ENCODE measurements at regions not wholly inside any gene's neighbourhood (a gene's known extent, or its start where the extent isn't known, plus 50 kb on each side); places are given as distances from the start of the nearest gene placed in this dataset.
"Not testable (repeated sequence)": the region's sequence is repeated elsewhere in the genome, so short reads cannot be mapped to it uniquely, and the experiment has no call there.

DNA sequence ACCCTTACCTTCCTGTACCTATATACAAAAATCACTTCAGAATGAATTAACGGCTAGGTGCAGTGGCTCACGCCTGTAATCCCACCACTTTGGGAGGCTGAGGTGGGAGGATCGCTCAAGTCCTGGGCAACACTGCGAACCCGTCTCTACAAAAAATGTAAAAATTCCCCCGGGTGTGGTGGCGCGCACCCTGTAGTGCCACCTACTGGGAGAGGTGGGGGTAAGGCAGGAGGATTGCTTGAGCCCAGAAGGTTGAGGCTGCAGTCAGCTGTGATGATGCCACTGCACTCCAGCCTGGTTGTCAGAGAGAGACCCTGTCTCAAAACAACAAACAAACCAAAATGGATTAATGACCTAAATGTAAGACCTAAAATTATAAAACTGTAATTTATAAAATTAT, 307.6 kb downstream of the SPATA31A1 start:
- not testable (repeated sequence) for DNase-seq (ENCODE audit: low spot score); FAIRE-seq

DNA sequence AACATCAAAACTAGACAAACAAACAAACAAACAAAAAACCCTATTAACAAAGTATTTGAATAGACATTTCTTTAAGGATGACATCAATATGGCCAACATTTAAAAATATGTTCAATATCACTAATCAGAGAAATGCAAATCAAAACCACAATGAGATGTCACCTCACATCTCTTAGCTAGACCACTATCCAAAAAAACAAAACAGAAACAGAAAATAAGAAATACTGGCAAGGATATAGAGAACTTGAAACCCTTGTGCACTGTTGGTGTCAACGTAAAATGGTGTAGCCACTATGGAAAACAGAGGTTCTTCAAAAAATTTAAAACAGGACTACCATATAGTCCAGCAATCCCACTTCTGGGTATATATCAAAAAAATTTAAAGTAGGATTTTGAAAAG, 308.2 kb downstream of the SPATA31A1 start:
- FAIRE-seq; DNase-seq (ENCODE audit: low spot score): not testable (repeated sequence)

DNA sequence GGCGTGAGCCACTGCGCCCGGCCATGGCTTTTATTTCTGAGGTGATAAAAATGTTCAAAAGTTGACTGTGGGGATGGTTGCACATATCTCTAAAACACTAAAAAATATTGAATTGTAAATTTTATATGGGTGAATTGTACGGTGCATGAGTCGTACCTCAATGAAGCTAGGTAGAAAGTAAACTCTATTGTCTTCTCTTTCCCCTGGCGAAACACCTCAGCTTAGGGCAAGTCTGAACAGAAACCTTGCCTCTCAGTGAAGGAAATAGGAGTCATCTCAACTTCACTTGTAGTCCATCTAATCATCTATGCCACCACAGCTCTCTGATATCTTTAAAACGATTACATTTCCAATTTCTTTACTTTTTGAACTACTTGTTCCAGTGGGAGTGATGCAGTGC, 309.6 kb downstream of the SPATA31A1 start:
- FAIRE-seq; DNase-seq (ENCODE audit: low spot score): not testable (repeated sequence)

GRCh38 chr9:39674437-39675210, 319.2 kb downstream of the SPATA31A1 start:
- DNase-seq (ENCODE audit: low spot score); FAIRE-seq: not testable (repeated sequence)

DNA sequence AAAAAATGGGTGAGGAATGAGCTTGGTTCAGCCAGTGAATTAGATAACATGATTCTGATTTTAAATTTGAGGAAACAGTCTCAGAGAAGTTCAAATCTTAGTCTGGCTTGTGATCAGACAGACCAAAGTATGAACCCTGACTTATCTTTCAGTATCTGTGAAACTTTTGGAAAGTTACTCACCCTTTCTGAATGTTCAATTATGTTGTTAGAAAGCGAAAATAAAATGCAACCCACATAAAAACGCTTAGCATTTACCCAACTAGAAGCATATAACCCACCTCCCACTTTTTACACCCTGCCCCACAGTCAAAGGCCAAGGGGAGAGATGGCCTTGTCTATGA, 319.7 kb downstream of the SPATA31A1 start:
- not testable (repeated sequence) for FAIRE-seq; DNase-seq (ENCODE audit: low spot score)

GRCh38 chr9:39678534-39679263, 323.2 kb downstream of the SPATA31A1 start:
- not testable (repeated sequence) for FAIRE-seq; DNase-seq (ENCODE audit: low spot score)

DNA sequence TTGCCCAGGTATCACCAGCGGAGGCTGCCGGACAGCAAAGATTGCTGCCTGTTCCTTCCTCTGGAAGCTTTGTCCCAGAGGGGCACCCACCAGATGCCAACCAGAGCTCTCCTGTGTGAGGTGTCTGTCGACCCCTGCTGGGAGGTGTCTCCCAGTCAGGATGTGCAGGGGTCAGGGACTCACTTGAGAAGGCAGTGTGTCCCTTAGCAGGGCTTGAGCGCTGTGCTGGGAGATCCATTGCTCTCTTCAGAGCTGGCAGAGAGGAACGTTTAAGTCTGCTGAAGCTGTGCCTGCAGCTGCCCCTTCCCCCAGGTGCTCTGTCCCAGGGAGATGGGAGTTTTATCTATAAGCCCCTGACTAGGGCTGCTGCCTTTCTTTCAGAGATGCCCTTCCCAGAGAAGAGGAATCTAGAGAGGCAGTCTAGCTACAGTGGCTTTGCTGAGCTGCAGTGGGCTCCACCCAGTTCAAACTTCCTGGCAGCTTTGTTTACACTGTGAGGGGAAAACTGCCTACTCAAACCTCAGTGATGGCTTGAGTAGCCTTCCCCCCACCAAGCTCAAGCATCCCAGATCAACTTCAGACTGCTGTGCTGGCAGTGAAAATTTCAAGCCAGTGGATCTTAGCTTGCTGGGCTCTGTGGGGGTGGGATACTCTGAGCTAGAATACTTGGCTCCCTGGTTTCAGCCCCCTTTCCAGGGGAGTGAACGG, 325.4 kb downstream of the SPATA31A1 start:
- FAIRE-seq; DNase-seq (ENCODE audit: low spot score): not testable (repeated sequence)

DNA sequence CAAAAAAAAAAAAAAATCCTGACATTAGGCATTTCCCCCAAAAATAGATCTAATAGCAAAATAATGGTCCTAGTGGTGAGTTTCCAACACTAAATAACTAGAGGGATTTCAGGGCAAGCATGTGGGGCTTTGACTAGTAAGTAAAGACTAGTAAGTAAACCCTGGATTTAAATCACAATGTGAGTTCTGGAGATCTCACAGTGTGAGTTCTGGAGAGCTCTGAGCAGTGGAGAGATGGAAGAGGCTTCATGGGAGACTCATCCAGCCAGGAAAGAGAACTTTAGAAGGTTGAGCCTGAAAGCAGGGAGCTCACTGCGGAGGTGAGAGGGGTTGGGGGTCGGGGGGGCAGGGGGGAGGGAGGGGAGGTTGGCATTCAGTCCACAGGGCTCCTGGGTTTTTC, 373.4 kb downstream of the SPATA31A1 start:
- not testable (repeated sequence) for FAIRE-seq

GRCh38 chr9:39744898-39745297, 389.4 kb downstream of the SPATA31A1 start:
- not testable (repeated sequence) for FAIRE-seq; DNase-seq (ENCODE audit: low spot score)

More for the DNA sequence above, 373.4 kb downstream of the SPATA31A1 start:
- not testable (repeated sequence) for DNase-seq (ENCODE audit: low spot score)

DNA sequence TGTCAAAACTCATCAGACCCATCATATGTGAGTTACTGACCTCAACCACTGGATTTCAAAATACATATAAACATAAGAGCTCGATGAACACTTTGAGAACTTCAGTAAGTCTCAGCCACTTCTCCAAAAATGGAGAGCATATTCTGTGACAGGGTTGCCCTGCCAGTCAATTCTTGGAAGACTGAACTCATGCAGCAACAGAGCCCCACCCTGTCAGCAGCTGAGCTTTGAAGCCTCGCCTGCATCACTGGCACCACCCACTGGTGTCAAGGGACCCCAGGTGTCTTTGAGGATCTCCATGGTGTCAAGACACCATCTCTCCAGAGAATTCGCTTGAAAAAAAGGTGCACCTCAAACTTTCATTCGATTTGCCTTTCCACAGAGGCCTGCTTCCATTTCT, 420.1 kb downstream of the SPATA31A1 start:
- not testable (repeated sequence) for DNase-seq (ENCODE audit: low spot score); FAIRE-seq

DNA sequence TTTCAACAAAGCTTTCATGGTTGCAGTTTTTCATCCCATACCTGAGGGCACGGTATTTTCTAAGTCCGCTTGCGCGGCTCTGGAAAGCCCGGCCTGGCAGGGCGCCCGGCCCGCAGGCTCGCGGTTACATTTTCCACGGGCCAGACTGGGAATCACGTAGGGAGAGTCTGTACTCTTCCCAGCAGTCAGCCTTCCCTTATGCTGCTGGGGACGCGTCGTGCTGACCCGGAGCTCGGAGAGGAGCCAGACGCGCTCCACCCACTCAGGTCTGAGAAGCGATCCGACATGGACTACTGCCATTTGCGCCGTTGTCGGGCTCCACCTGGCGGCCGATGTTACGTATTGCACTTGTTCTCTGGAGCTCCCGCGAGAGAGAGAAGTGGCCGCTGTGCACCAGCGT, 435.9 kb downstream of the SPATA31A1 start:
- FAIRE-seq, result peak; percentile 82

DNA sequence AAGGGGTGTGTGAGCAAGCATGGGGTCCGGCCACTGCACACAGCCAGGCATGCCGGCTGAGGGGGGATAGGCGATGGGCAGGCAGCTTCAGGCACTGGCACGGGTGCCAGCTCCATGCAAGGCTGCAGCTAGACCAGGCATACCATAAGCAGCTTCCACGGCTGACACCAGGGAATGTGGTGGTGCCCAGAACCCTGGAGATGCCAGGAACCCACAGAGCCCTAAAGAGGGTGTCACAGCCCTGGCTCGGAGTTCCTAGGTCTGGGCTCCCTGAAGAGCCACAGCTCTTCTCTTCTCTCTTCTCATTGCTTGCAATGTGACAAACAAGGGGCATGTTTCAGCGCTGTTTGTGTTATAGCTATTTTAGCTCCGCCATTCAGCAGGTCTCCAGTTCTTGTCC, 442.5 kb downstream of the SPATA31A1 start:
- FAIRE-seq; DNase-seq (ENCODE audit: low spot score): not testable (repeated sequence)

More for the DNA sequence above, 435.9 kb downstream of the SPATA31A1 start:
- not testable (repeated sequence) for DNase-seq (ENCODE audit: low spot score)

DNA sequence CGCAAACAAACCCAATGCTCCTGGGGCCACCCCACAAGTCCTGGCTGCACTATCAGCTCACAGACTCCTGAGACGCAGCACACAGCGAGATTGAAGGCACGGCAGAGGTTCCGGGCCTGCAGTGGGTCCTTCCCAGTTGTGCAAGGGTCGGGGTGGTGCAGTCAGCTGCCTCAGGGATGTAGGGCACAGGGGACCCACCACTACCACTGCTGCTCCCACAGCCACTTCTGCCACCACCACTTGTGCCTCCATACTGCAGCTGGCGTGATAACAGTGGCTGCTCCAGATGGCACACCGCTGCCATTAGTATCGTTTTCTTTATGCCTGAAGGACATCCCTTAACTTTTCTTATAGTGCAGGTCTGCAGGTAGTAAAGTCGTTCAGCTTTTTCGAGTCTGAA, 443.8 kb downstream of the SPATA31A1 start:
- DNase-seq (ENCODE audit: low spot score); FAIRE-seq: not testable (repeated sequence)

- not testable (repeated sequence) for FAIRE-seq; DNase-seq (ENCODE audit: low spot score)
Observed at GRCh38 chr9:39802561-39802960, 447.1 kb downstream of the SPATA31A1 start.

- not testable (repeated sequence) for DNase-seq (ENCODE audit: low spot score); FAIRE-seq
Observed at GRCh38 chr9:39809401-39810226, 454.1 kb downstream of the SPATA31A1 start.

DNA sequence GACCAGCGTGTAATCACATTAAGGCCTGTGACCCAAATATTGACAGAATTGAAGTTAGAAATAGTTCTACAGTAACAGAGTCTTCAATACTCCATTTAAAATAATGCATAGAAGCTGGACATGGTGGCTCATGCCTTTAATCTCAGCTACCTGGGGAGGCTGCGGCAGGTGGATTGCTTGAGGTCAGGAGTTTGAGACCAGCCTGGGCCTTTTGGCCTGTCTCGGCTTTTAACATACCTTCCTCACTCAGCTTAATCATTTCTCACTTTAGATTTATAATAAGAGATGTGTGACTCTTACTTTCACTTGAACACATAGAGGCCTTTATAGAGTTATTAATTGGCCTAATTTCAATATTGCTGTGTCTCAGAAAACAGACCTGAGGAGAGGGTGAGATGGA, 454.9 kb downstream of the SPATA31A1 start:
- DNase-seq (ENCODE audit: low spot score); FAIRE-seq: not testable (repeated sequence)

- DNase-seq (ENCODE audit: low spot score); FAIRE-seq: not testable (repeated sequence)
Observed at GRCh38 chr9:39811615-39812014, 456.1 kb downstream of the SPATA31A1 start.

DNA sequence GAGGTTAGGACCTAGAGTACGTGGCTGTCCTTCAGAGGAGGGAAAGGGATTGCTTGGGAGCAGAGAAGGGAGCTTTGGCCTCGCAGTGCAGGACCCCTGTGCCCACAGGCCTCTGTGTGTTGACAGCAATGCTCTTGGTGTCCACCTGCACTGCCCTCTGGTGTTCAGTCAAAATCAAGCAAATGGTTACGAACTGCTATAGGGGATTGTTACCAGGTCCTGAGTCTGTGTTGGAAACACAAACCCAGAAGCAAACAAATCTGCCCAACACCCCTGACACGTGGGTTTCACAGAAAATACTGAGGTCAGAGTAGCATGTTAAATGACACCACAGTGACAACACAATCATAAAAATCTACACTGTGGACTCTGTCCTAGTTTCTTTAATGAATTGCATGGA, 473.0 kb downstream of the SPATA31A1 start:
- FAIRE-seq; DNase-seq (ENCODE audit: low spot score): not testable (repeated sequence)

Data from urothelium cell line (cell line).